ENCODE measurements at regions not wholly inside any gene's neighbourhood (a gene's known extent, or its start where the extent isn't known, plus 50 kb on each side); places are given as distances from the start of the nearest gene placed in this dataset.

GRCh38 chr3:46102059-46102779 lies 74.9 kb upstream of the XCR1 start:
- H3K36me3 ChIP-seq (ENCODE audit: control insufficient read depth in 3 of 3, insufficient read depth in 3 of 3, low read length in 3 of 3): no peaks in the 10 kb centered on the region
- no peak overlapping the region for H3K4me3 ChIP-seq (ENCODE audit: low read length in 3 of 3)
- H3K27me3 ChIP-seq (ENCODE audit: control insufficient read depth in 3 of 3, insufficient read depth in 3 of 3, low read length in 3 of 3): peaks cover 0 to 2% (median 0%) of the 10 kb centered on the region in 3 donors
- no peaks in the 10 kb centered on the region for H3K9me3 ChIP-seq (ENCODE audit: control insufficient read depth in 3 of 3, low read length in 3 of 3)
- no peak overlapping the region for H3K9ac ChIP-seq (ENCODE audit: low read depth in 1 of 3, low read length in 3 of 3)
- H3K4me1 ChIP-seq (ENCODE audit: control insufficient read depth in 3 of 3, insufficient read depth in 3 of 3, low read length in 3 of 3): peaks cover 4 to 10% (median 4%) of the 10 kb centered on the region in 3 donors
- peak overlapping the region; percentile 48 for H3K27ac ChIP-seq (ENCODE audit: low read depth, low read length)

GRCh38 chr3:46100812-46101211 lies 73.5 kb upstream of the XCR1 start:
- H3K9me3 ChIP-seq (ENCODE audit: control insufficient read depth in 3 of 3, low read length in 3 of 3): no peaks in the 10 kb centered on the region
- no peak overlapping the region for H3K9ac ChIP-seq (ENCODE audit: low read depth in 1 of 3, low read length in 3 of 3)
- H3K36me3 ChIP-seq (ENCODE audit: control insufficient read depth in 3 of 3, insufficient read depth in 3 of 3, low read length in 3 of 3): no peaks in the 10 kb centered on the region
- peaks cover 4 to 11% (median 4%) of the 10 kb centered on the region in 3 donors for H3K4me1 ChIP-seq (ENCODE audit: control insufficient read depth in 3 of 3, insufficient read depth in 3 of 3, low read length in 3 of 3)
- H3K27me3 ChIP-seq (ENCODE audit: control insufficient read depth in 3 of 3, insufficient read depth in 3 of 3, low read length in 3 of 3): peaks cover 0 to 2% (median 0%) of the 10 kb centered on the region in 3 donors
- H3K27ac ChIP-seq (ENCODE audit: low read depth, low read length): peak overlapping the region; percentile 48
- no peak overlapping the region for H3K4me3 ChIP-seq (ENCODE audit: low read length in 3 of 3)

- Histone ChIP-seq H3K9me3 (ENCODE audit: control insufficient read depth in 3 of 3, low read length in 3 of 3) (no peaks in the 10 kb centered on the region), H3K36me3 (ENCODE audit: control insufficient read depth in 3 of 3, insufficient read depth in 3 of 3, low read length in 3 of 3) (no peaks in the 10 kb centered on the region), H3K27me3 (ENCODE audit: control insufficient read depth in 3 of 3, insufficient read depth in 3 of 3, low read length in 3 of 3) (no peaks in the 10 kb centered on the region), H3K4me1 (ENCODE audit: control insufficient read depth in 3 of 3, insufficient read depth in 3 of 3, low read length in 3 of 3) (peaks cover 4 to 11% (median 7%) of the 10 kb centered on the region in 3 donors), H3K27ac (ENCODE audit: low read depth, low read length) (peak overlapping the region; percentile 66), H3K4me3 (ENCODE audit: low read length in 3 of 3) (no peak overlapping the region), H3K9ac (ENCODE audit: low read depth in 1 of 3, low read length in 3 of 3) (no peak overlapping the region)
Observed at GRCh38 chr3:46098319-46098761, 71.1 kb upstream of the XCR1 start.

GRCh38 chr3:46097691-46098241 lies 70.5 kb upstream of the XCR1 start:
- no peaks in the 10 kb centered on the region for H3K36me3 ChIP-seq (ENCODE audit: control insufficient read depth in 3 of 3, insufficient read depth in 3 of 3, low read length in 3 of 3)
- H3K27me3 ChIP-seq (ENCODE audit: control insufficient read depth in 3 of 3, insufficient read depth in 3 of 3, low read length in 3 of 3): no peaks in the 10 kb centered on the region
- peaks cover 2 to 11% (median 7%) of the 10 kb centered on the region in 3 donors for H3K4me1 ChIP-seq (ENCODE audit: control insufficient read depth in 3 of 3, insufficient read depth in 3 of 3, low read length in 3 of 3)
- peak overlapping the region in 1 of 3 donors; percentile 45 for H3K9ac ChIP-seq (ENCODE audit: low read depth in 1 of 3, low read length in 3 of 3)
- H3K9me3 ChIP-seq (ENCODE audit: control insufficient read depth in 3 of 3, low read length in 3 of 3): no peaks in the 10 kb centered on the region
- H3K4me3 ChIP-seq (ENCODE audit: low read length in 3 of 3): no peak overlapping the region
- peak overlapping the region; percentile 66 for H3K27ac ChIP-seq (ENCODE audit: low read depth, low read length)

- Histone ChIP-seq H3K9ac (ENCODE audit: low read depth in 1 of 3, low read length in 3 of 3) (no peak overlapping the region), H3K4me3 (ENCODE audit: low read length in 3 of 3) (no peak overlapping the region), H3K36me3 (ENCODE audit: control insufficient read depth in 3 of 3, insufficient read depth in 3 of 3, low read length in 3 of 3) (no peaks in the 10 kb centered on the region), H3K9me3 (ENCODE audit: control insufficient read depth in 3 of 3, low read length in 3 of 3) (no peaks in the 10 kb centered on the region), H3K27ac (ENCODE audit: low read depth, low read length) (peak overlapping the region; percentile 66), H3K4me1 (ENCODE audit: control insufficient read depth in 3 of 3, insufficient read depth in 3 of 3, low read length in 3 of 3) (peaks cover 2 to 11% (median 7%) of the 10 kb centered on the region in 3 donors), H3K27me3 (ENCODE audit: control insufficient read depth in 3 of 3, insufficient read depth in 3 of 3, low read length in 3 of 3) (no peaks in the 10 kb centered on the region)
Observed at GRCh38 chr3:46096781-46097180, 69.5 kb upstream of the XCR1 start.

GRCh38 chr3:46096336-46096735 lies 69.1 kb upstream of the XCR1 start:
- H3K36me3 ChIP-seq (ENCODE audit: control insufficient read depth in 3 of 3, insufficient read depth in 3 of 3, low read length in 3 of 3): no peaks in the 10 kb centered on the region
- no peak overlapping the region for H3K9ac ChIP-seq (ENCODE audit: low read depth in 1 of 3, low read length in 3 of 3)
- H3K4me1 ChIP-seq (ENCODE audit: control insufficient read depth in 3 of 3, insufficient read depth in 3 of 3, low read length in 3 of 3): peaks cover 2 to 11% (median 9%) of the 10 kb centered on the region in 3 donors
- no peak overlapping the region for H3K4me3 ChIP-seq (ENCODE audit: low read length in 3 of 3)
- no peaks in the 10 kb centered on the region for H3K9me3 ChIP-seq (ENCODE audit: control insufficient read depth in 3 of 3, low read length in 3 of 3)
- no peaks in the 10 kb centered on the region for H3K27me3 ChIP-seq (ENCODE audit: control insufficient read depth in 3 of 3, insufficient read depth in 3 of 3, low read length in 3 of 3)
- H3K27ac ChIP-seq (ENCODE audit: low read depth, low read length): no peak overlapping the region

GRCh38 chr3:46095307-46095706 lies 68.0 kb upstream of the XCR1 start:
- Histone ChIP-seq H3K4me3 (ENCODE audit: low read length in 3 of 3) (no peak overlapping the region), H3K36me3 (ENCODE audit: control insufficient read depth in 3 of 3, insufficient read depth in 3 of 3, low read length in 3 of 3) (no peaks in the 10 kb centered on the region), H3K27me3 (ENCODE audit: control insufficient read depth in 3 of 3, insufficient read depth in 3 of 3, low read length in 3 of 3) (no peaks in the 10 kb centered on the region), H3K9ac (ENCODE audit: low read depth in 1 of 3, low read length in 3 of 3) (no peak overlapping the region), H3K9me3 (ENCODE audit: control insufficient read depth in 3 of 3, low read length in 3 of 3) (no peaks in the 10 kb centered on the region), H3K4me1 (ENCODE audit: control insufficient read depth in 3 of 3, insufficient read depth in 3 of 3, low read length in 3 of 3) (peaks cover 3 to 11% (median 10%) of the 10 kb centered on the region in 3 donors), H3K27ac (ENCODE audit: low read depth, low read length) (peak overlapping the region; percentile 19)

- Histone ChIP-seq H3K4me1 (ENCODE audit: control insufficient read depth in 3 of 3, insufficient read depth in 3 of 3, low read length in 3 of 3) (peaks cover 3 to 12% (median 11%) of the 10 kb centered on the region in 3 donors), H3K27me3 (ENCODE audit: control insufficient read depth in 3 of 3, insufficient read depth in 3 of 3, low read length in 3 of 3) (no peaks in the 10 kb centered on the region), H3K9ac (ENCODE audit: low read depth in 1 of 3, low read length in 3 of 3) (no peak overlapping the region), H3K36me3 (ENCODE audit: control insufficient read depth in 3 of 3, insufficient read depth in 3 of 3, low read length in 3 of 3) (no peaks in the 10 kb centered on the region), H3K4me3 (ENCODE audit: low read length in 3 of 3) (no peak overlapping the region), H3K27ac (ENCODE audit: low read depth, low read length) (no peak overlapping the region), H3K9me3 (ENCODE audit: control insufficient read depth in 3 of 3, low read length in 3 of 3) (no peaks in the 10 kb centered on the region)
Observed at GRCh38 chr3:46094506-46094905, 67.2 kb upstream of the XCR1 start.

GRCh38 chr3:46093966-46094365 lies 66.7 kb upstream of the XCR1 start:
- Histone ChIP-seq H3K4me1 (ENCODE audit: control insufficient read depth in 3 of 3, insufficient read depth in 3 of 3, low read length in 3 of 3) (peaks cover 3 to 18% (median 11%) of the 10 kb centered on the region in 3 donors), H3K4me3 (ENCODE audit: low read length in 3 of 3) (no peak overlapping the region), H3K36me3 (ENCODE audit: control insufficient read depth in 3 of 3, insufficient read depth in 3 of 3, low read length in 3 of 3) (no peaks in the 10 kb centered on the region), H3K27me3 (ENCODE audit: control insufficient read depth in 3 of 3, insufficient read depth in 3 of 3, low read length in 3 of 3) (no peaks in the 10 kb centered on the region), H3K27ac (ENCODE audit: low read depth, low read length) (no peak overlapping the region), H3K9me3 (ENCODE audit: control insufficient read depth in 3 of 3, low read length in 3 of 3) (no peaks in the 10 kb centered on the region), H3K9ac (ENCODE audit: low read depth in 1 of 3, low read length in 3 of 3) (no peak overlapping the region)

- Histone ChIP-seq H3K27ac (ENCODE audit: low read depth, low read length) (no peak overlapping the region), H3K4me1 (ENCODE audit: control insufficient read depth in 3 of 3, insufficient read depth in 3 of 3, low read length in 3 of 3) (peaks cover 3 to 14% (median 9%) of the 10 kb centered on the region in 3 donors), H3K27me3 (ENCODE audit: control insufficient read depth in 3 of 3, insufficient read depth in 3 of 3, low read length in 3 of 3) (no peaks in the 10 kb centered on the region), H3K4me3 (ENCODE audit: low read length in 3 of 3) (no peak overlapping the region), H3K9me3 (ENCODE audit: control insufficient read depth in 3 of 3, low read length in 3 of 3) (no peaks in the 10 kb centered on the region), H3K36me3 (ENCODE audit: control insufficient read depth in 3 of 3, insufficient read depth in 3 of 3, low read length in 3 of 3) (no peaks in the 10 kb centered on the region), H3K9ac (ENCODE audit: low read depth in 1 of 3, low read length in 3 of 3) (no peak overlapping the region)
Observed at GRCh38 chr3:46093327-46093942, 66.2 kb upstream of the XCR1 start.
